GM12892 (cell line): ENCODE measurements at regions not wholly inside any gene's neighbourhood (a gene's known extent, or its start where the extent isn't known, plus 50 kb on each side); places are given as distances from the start of the nearest gene placed in this dataset.

Experiments
- POLR2A ChIP-seq: IDR thresholded peaks from 2 replicates; pipeline ENCODE4 v1.6.1; 2011; ENCODE audit warnings: low read depth, low read length, control low read depth
- TAF1 ChIP-seq: IDR thresholded peaks from 2 replicates; pipeline ENCODE4 v1.6.1; 2011; ENCODE audit warnings: low read depth, mild to moderate bottlenecking, control low read depth, low read length, borderline replicate concordance

- TF ChIP-seq POLR2A (no peak), TAF1 (no peak)
These were observed 1089.9 kb upstream of the CDH6 start for GRCh38 chr5:30103452-30104202.
